ENCODE measurements at regions not wholly inside any gene's neighbourhood (a gene's known extent, or its start where the extent isn't known, plus 50 kb on each side); places are given as distances from the start of the nearest gene placed in this dataset.

- Histone ChIP-seq H3K9ac (ENCODE audit: low read depth, low read length) (no peak overlapping the region), H3K27me3 (ENCODE audit: control insufficient read depth, insufficient read depth, low read length) (no peaks in the 10 kb centered on the region), H4K20me1 (ENCODE audit: insufficient read depth, low read length) (no peaks in the 10 kb centered on the region), H2BK20ac (ENCODE audit: low read depth, low read length) (no peak overlapping the region), H4K5ac (ENCODE audit: low read depth, low read length) (no peak overlapping the region), H3K23ac (ENCODE audit: low read depth, low read length) (no peak overlapping the region), H2BK15ac (ENCODE audit: low read depth, low read length) (no peak overlapping the region), H3K56ac (ENCODE audit: extremely low read depth, insufficient read depth, low read length) (no peak overlapping the region), H3K4me1 (ENCODE audit: control insufficient read depth, insufficient read depth, low read length) (peaks cover 5% of the 10 kb centered on the region), H3K36me3 (ENCODE audit: control insufficient read depth, insufficient read depth, low read length) (no peaks in the 10 kb centered on the region), H3K27ac (ENCODE audit: insufficient read depth, low read length) (no peak overlapping the region), H2BK120ac (ENCODE audit: low read depth, low read length) (no peak overlapping the region), H2AK9ac (replicated peaks; ENCODE audit: low read depth, low read length, poor library complexity) (no peak overlapping the region), H3K9me3 (ENCODE audit: control insufficient read depth, insufficient read depth, low read length) (peaks cover 5% of the 10 kb centered on the region), H3K14ac (replicated peaks; ENCODE audit: low read depth, low read length) (peak overlapping the region; percentile 45; the same call in 1 of the 2 replicates), H4K8ac (ENCODE audit: low read depth in 2 of 2, low read length in 2 of 2) (no peak overlapping the region), H2BK5ac (ENCODE audit: low read depth, low read length, poor library complexity, severe bottlenecking) (no peak overlapping the region), H2AK5ac (ENCODE audit: low read depth, low read length) (peak overlapping the region; percentile 35; the same call in 1 of the 2 replicates), H4K91ac (ENCODE audit: insufficient read depth, low read depth, low read length) (no peak overlapping the region), H2AFZ (replicated peaks; ENCODE audit: low read length, poor library complexity) (no peak overlapping the region), H3K4ac (ENCODE audit: low read depth, low read length) (0 out of 2 replicates have a peak overlapping the region, but pooled peaks have one; percentile 7), H3K4me2 (ENCODE audit: low read depth, low read length) (no peak overlapping the region), H3K79me1 (ENCODE audit: low read depth in 1 of 2, low read length in 2 of 2) (no peaks in the 10 kb centered on the region), H3K18ac (ENCODE audit: low read depth, low read length) (no peak overlapping the region), H3K4me3 (ENCODE audit: insufficient read depth, low read depth, low read length) (no peak overlapping the region), H3K9me1 (ENCODE audit: insufficient read depth, low read length) (no peaks in the 10 kb centered on the region)
- CTCF ChIA-PET = interaction anchor here (0.7 kb wide), 1 partner anchor 511 kb away, joined by 3 read pairs; no protein-coding TSS in a partner anchor
- DNase-seq (peak; percentile 56), ATAC-seq (ENCODE audit: low read depth) (no peak)
- POLR2A ChIA-PET (ENCODE audit: unreplicated experiment) = no interaction called here
- BruUV-seq (replicated peaks) = no TSS peak
- in situ Hi-C loops (cut with MboI; ENCODE audit: low sequenced_read_pairs) (loop anchor here (25.0 kb wide), 1 partner anchor 120 kb away; the partner anchor contains the start of gene SMAD6), dilution Hi-C loops (cut with HindIII; ENCODE audit: low sequenced_read_pairs, unreplicated experiment) (no loop called here), intact Hi-C loops (cut with micrococcal nuclease) (no loop called here)
- WGBS, 2 experiments (ENCODE audit: extremely low coverage in 2 of 2, insufficient read length in 1 of 2) = no CpG with 5 or more reads among the region's 4 CpGs
- TF ChIP-seq RFX5 (IDR thresholded peaks at IDR 0.05; ENCODE audit: low read depth, low read length) (no peak), NFE2L2 (IDR thresholded peaks at IDR 0.05; ENCODE audit: low read depth, low read length) (no peak), CEBPB (IDR thresholded peaks at IDR 0.05; ENCODE audit: low read depth, low read length) (peak; percentile 57), POLR2A (IDR thresholded peaks at IDR 0.05; ENCODE audit: low read depth, low read length) (no peak), RAD21 (IDR thresholded peaks at IDR 0.05; ENCODE audit: low read length) (no peak), MAZ (IDR thresholded peaks at IDR 0.05; ENCODE audit: borderline replicate concordance, low read depth, low read length) (no peak), RCOR1 (IDR thresholded peaks at IDR 0.05; ENCODE audit: insufficient replicate concordance, low read length) (no peak), CTCF (conservative IDR thresholded peaks at IDR 0.05; ENCODE audit: low read depth, low read length) (no peak)
- TF ChIP-seq, protein P1, sequence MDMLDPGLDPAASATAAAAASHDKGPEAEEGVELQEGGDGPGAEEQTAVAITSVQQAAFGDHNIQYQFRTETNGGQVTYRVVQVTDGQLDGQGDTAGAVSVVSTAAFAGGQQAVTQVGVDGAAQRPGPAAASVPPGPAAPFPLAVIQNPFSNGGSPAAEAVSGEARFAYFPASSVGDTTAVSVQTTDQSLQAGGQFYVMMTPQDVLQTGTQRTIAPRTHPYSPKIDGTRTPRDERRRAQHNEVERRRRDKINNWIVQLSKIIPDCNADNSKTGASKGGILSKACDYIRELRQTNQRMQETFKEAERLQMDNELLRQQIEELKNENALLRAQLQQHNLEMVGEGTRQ (IDR thresholded peaks at IDR 0.05; ENCODE audit: low read depth, low read length) = no peak
These were observed 130.6 kb downstream of the SMAD6 start for GRCh38 chr15:66832664-66833063.
